Stromal cell of bone marrow (primary cell): ENCODE measurements at regions not wholly inside any gene's neighbourhood (a gene's known extent, or its start where the extent isn't known, plus 50 kb on each side); places are given as distances from the start of the nearest gene placed in this dataset.
A peak's percentile ranks its signal among the peaks of the same experiment; 100 is the strongest.

ENCODE experiments used
- DNase-seq: peaks from one replicate; pipeline ENCODE4 v3.0.0-alpha.2; 2012; ENCODE audit warnings: low read depth

DNA sequence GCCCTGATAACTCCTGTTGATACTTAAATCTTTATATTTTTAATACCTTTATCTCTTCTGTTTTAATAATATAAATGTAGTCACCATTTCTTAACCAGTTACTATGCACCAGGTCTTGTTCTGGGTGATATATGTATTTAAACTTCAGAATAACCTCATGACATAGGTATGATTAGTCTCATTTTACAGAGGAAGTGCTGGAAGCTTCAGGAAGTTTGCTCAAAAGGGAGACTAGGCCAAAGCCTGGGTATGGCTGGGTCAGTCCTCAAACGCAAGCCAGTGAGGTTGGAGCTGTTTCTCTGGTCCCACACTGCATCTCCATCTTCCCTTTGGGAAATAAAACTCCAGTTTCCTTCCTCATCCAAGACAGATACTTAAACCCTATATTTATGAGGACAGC lies 204.7 kb upstream of the TANK start:
- DNase-seq: no peak

GRCh38 chr2:160956243-160956802 lies 203.9 kb upstream of the TANK start:
- DNase-seq: peak; percentile 39

GRCh38 chr2:160963957-160964356 lies 196.3 kb upstream of the TANK start:
- no peak for DNase-seq

DNA sequence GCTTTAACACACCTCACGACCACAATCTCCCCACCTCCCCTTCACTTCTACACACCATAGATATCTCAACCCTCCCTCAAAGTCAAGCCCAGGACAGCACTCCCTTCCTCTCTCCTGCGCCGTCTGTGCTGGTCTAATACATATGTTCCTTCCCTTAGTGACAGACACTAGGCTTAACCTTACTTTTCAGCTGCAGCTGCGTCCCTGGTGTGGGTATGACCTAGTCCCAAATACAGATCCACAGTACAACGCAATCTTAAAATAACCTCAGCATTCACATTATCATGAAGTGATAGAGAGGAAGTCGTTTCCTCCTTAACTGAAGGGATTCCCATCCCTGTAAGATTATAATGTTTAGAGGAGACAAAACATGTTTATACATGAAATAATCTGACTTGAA lies 192.7 kb upstream of the TANK start:
- DNase-seq: no peak

- no peak for DNase-seq
Observed at GRCh38 chr2:160968183-160968582, 192.0 kb upstream of the TANK start.

GRCh38 chr2:160970052-160970965 lies 189.9 kb upstream of the TANK start:
- peak; percentile 70 for DNase-seq

- no peak for DNase-seq
Observed at GRCh38 chr2:160973991-160974390, 186.2 kb upstream of the TANK start.

- DNase-seq: no peak
Observed at GRCh38 chr2:160974803-160975202, 185.4 kb upstream of the TANK start.

GRCh38 chr2:160976797-160977196 lies 183.4 kb upstream of the TANK start:
- no peak for DNase-seq

GRCh38 chr2:160977376-160977775 lies 182.9 kb upstream of the TANK start:
- DNase-seq: no peak

DNA sequence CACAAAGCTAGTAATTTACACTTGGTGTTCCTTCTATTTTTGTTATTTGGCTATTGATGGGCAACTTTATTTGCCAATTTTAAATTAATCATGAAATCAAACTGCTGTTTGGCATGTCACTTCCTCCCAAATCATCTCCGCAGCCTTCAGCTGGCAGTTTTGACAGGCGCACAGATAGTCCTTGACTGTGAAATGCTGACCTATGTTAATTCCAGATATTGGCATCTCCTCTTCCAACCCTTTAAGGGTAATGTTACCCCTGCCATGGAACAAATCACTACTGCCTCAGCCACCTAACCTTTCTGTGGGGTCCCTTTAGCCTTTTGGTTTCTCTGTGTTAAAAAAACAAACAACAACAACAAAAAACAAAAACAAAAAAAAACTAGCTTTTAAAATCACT lies 182.4 kb upstream of the TANK start:
- DNase-seq: no peak

- DNase-seq: no peak
Observed at GRCh38 chr2:160984426-160985077, 175.7 kb upstream of the TANK start.

DNA sequence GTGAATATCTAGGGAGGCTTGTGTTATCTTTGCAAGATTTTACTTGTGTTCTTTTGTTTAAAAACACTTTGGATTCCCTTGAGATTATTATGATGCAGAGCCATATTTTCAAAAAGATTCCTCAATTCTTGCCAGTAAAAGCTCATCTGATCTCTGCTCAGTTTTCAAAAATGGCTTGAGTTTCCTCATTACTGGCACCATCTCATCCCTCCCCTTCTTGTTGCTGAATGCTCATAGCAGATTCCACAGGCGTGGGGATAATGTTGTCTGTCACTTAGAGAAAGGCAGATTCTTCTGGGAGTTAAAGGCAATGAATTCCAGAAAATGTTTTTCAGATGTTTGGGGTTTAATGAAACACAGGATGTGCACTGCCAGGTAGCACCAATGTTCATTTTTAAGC lies 170.4 kb upstream of the TANK start:
- peak; percentile 37 for DNase-seq

DNA sequence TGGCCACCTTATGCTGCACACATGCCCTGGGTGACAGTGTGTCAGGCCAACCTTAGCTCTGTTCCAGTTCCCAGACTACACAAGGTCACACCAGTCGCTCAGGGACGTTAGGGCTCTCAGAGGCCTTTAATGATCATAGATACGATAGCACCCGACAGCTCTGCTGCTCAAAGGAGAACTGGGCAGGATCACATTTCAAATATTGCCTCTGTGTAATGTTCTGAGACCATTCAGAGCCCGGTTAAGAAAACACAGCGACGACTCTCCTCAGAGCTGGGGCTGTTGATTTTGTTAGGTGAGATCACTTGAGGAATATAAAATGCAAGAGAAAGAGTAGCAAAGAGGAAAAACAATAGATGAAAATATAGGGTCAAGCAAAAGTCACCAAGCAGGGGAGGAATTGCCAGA lies 166.6 kb upstream of the TANK start:
- no peak for DNase-seq

- peak; percentile 94 for DNase-seq
Observed at GRCh38 chr2:160994141-160995002, 165.9 kb upstream of the TANK start.

DNA sequence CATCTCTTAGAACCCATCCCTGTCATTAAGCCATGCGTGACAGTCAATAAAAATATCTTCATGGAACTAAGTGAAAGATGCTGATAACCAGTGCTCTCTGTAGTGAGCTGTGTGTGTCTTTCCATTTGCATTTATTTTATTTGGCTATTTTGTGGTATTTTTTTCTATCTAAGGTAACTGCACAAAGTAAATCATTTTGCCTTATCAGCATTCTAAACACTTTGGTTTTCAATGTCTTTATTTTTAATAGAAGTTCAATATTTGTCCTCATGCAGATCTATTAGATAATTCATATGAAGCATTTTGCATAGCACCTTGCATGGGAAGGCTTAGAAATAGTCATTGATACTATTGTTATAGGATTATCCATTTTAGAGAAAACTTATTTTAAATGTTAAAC lies 163.6 kb upstream of the TANK start:
- no peak for DNase-seq

DNA sequence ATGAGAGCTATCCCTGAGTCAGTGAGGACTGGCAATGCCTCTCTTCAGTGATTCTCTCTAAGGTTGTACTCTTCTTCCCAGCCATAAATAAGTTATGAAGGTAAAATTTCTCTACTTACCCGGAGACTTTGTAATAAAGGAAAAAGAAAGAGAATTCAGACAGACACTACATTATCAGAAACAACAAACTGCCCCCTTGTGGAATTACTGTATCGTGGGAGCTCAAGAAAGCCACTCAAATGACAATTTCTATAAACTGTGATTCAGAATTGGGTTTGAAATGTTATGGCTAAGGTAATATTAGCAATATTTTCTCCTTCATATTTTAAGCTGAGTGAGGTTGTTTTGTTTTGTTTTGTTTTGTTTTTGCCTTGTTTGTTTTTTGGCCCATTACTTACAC lies 155.8 kb upstream of the TANK start:
- DNase-seq: peak; percentile 21

DNA sequence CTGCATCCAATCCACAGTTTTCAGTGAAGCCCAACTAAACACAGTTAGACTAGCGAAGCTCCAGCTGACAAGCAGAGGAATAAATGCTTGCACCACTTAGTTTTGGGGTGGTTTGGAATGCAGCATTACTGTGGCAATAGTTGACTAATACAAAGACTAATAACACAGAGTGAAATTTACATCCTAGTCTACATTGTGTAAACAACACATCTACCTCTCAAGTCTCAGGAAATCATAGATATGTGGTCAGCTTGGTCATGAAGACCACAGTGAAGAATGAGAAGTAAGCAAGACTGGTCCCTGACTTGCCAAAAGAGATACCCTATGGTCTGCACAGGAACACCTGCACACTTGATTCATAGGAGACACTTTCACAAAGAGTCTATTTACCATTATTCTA lies 155.1 kb upstream of the TANK start:
- DNase-seq: no peak

GRCh38 chr2:161008311-161008710 lies 151.9 kb upstream of the TANK start:
- no peak for DNase-seq

DNA sequence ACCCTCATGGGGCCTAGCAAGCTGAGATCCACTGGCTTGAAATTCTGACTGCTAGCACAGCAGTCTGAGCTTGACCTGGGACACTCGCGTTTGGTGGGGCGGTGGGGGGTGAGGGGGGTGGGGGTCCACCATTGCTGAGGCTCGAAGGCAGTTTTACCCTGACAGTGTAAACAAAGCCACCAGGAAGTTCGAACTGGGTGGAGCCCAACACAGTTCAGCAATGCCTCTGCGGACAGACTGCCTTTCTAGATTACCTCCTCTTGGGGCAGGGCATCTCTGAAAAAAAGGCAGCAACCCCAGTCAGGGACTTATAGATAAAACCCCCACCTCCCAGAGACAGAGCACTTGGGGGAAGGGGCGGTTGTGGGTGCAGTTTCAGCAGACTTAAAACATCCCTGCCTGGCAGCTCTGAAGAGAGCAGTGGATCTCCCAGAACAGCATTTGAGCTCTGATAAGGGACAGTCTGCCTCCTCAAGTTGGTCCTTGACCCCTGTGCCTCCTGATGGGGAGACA lies 149.7 kb upstream of the TANK start:
- DNase-seq: no peak

DNA sequence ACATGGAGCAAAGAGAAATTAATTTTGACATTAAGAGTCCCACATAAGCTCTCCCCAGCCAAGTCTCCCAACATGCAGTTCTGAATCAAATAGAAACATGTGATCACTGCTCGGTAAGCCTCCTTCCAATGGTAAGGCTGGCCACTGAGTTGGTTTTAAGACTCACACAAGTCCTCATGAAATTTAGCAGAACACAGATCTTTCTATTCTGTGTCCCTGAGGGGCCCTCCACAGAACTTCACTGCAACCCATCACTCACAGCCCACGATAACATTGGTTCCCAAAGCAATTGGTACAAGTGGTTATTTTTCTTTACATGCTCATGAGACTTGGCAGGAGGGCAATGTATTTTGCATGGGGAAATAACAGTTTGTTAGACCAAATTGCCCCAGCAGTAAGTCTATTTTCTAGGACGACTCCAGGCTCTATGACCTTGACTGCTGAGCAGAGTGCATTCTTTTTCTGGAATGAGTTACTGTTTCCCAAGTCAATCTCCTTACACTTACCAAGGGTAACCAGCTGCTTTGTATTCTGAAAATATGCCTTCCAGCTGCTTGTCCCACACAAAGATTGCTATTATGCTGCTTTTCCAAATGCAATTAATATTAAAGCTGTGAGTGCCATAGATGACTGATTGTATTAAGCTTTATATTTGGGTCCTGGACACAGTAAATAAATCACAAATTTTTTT lies 142.3 kb upstream of the TANK start:
- no peak for DNase-seq
